ENCODE measurements at regions not wholly inside any gene's neighbourhood (a gene's known extent, or its start where the extent isn't known, plus 50 kb on each side); places are given as distances from the start of the nearest gene placed in this dataset.
A peak's percentile ranks its signal among the peaks of the same experiment; 100 is the strongest.

GRCh38 chr14:96727073-96727472 is 70.1 kb upstream of the VRK1 start:
- DNase-seq (ENCODE audit: low read depth in 1 of 2, low spot score in 2 of 2) (no peak), FAIRE-seq (no peak)
- Histone ChIP-seq H3K4ac (replicated peaks; ENCODE audit: insufficient read length, low read depth, low read length) (no peak overlapping the region), H3K23me2 (ENCODE audit: low read depth, low read length) (no peaks in the 10 kb centered on the region), H3K18ac (ENCODE audit: extremely low read depth, low read length) (no peak overlapping the region), H3K4me1 (replicated peaks in 1 of 4; ENCODE audit: control insufficient read depth in 3 of 4, insufficient read depth in 4 of 4, low read length in 3 of 4) (no peaks in the 10 kb centered on the region), H4K20me1 (replicated peaks in 1 of 2; ENCODE audit: control insufficient read depth in 1 of 2, insufficient read depth in 2 of 2, low read length in 2 of 2) (no peaks in the 10 kb centered on the region), H2AFZ (ENCODE audit: low read length) (no peak overlapping the region), H3K4me2 (ENCODE audit: insufficient read depth in 1 of 2, low read depth in 2 of 2, low read length in 2 of 2) (no peak overlapping the region), H2AK5ac (ENCODE audit: low read depth, low read length) (no peak overlapping the region), H4K8ac (ENCODE audit: extremely low read depth, insufficient read depth, low read length) (no peak overlapping the region), H3K36me3 (ENCODE audit: control insufficient read depth in 2 of 4, insufficient read depth in 4 of 4, low read length in 3 of 4) (no peaks in the 10 kb centered on the region), H4K91ac (replicated peaks; ENCODE audit: insufficient read length, low read length) (no peak overlapping the region), H2BK120ac (replicated peaks; ENCODE audit: low read depth, low read length) (no peak overlapping the region), H3K27ac (ENCODE audit: low read depth, low read length) (no peak overlapping the region), H3K9me3 (ENCODE audit: insufficient read depth in 2 of 2, low read depth in 1 of 2, low read length in 1 of 2) (no peaks in the 10 kb centered on the region), H3K56ac (replicated peaks; ENCODE audit: insufficient read length, low read depth, low read length) (no peak overlapping the region), H2BK12ac (ENCODE audit: low read depth, low read length) (no peak overlapping the region), H4K5ac (ENCODE audit: insufficient read length, low read depth, low read length) (no peak overlapping the region), H2BK5ac (ENCODE audit: low read depth, low read length) (no peak overlapping the region), H2BK15ac (ENCODE audit: low read length) (no peak overlapping the region), H3K9ac (replicated peaks in 1 of 4; ENCODE audit: extremely low read depth in 1 of 4, low read depth in 3 of 4, low read length in 3 of 4) (no peak overlapping the region), H3K27me3 (replicated peaks in 1 of 4; ENCODE audit: control insufficient read depth in 3 of 4, extremely low read depth in 1 of 4, insufficient read depth in 3 of 4, low read length in 3 of 4) (no peaks in the 10 kb centered on the region; a peak in 1 of 7 replicates), H3K79me2 (ENCODE audit: control insufficient read depth in 1 of 2, insufficient read depth in 2 of 2, low read length in 2 of 2) (no peaks in the 10 kb centered on the region), H3K23ac (ENCODE audit: insufficient read length) (no peak overlapping the region), H2BK20ac (ENCODE audit: low read length) (no peak overlapping the region), H3K79me1 (ENCODE audit: low read depth, low read length) (no peaks in the 10 kb centered on the region), H3K14ac (ENCODE audit: insufficient read length) (no peak overlapping the region), H3K4me3 (ENCODE audit: extremely low read depth in 1 of 4, insufficient read depth in 2 of 4, low read depth in 3 of 4, low read length in 4 of 4) (no peak overlapping the region)
- POLR2A ChIA-PET (ENCODE audit: partially characterized antibody), result no interaction called here
- CTCF ChIA-PET (ENCODE audit: partially characterized antibody), result interaction anchor here (1.4 to 1.5 kb wide), 2 partner anchors 139 to 143 kb away, joined by 4 to 6 read pairs; no protein-coding TSS in a partner anchor
- WGBS, 2 experiments (ENCODE audit: extremely low coverage in 1 of 2, insufficient coverage in 1 of 2, insufficient read length in 1 of 2, insufficient replicate concordance in 2 of 2, low coverage in 1 of 2, low lambda C conversion rate in 2 of 2, missing lambda C conversion rate in 1 of 2), result 83% methylated on average over 2 of the region's 2 CpGs; no CpG with 5 or more reads in 1 of the 2 experiments
- TF ChIP-seq SIRT6 (IDR thresholded peaks at IDR 0.05; ENCODE audit: low read length), result no peak
- TF ChIP-seq KDM1A (IDR thresholded peaks at IDR 0.05; ENCODE audit: borderline replicate concordance, low read length), result peak; percentile 61; the same call in 1 of the 2 replicates
